OCI-LY7 (cell line): ENCODE measurements at regions not wholly inside any gene's neighbourhood (a gene's known extent, or its start where the extent isn't known, plus 50 kb on each side); places are given as distances from the start of the nearest gene placed in this dataset.

Source experiments
- CTCF ChIP-seq: fragments of 200-600 bp; sonication (generic); conservative IDR thresholded peaks from 2 replicates; pipeline ENCODE4 v1.5.1; 2014; ENCODE audit warnings: mild to moderate bottlenecking, antibody characterized with exemption, low read length, moderate library complexity, mixed read lengths
- EZH2phosphoT487 ChIP-seq: fragments of 200-600 bp; sonication (generic); IDR thresholded peaks from 2 replicates; pipeline ENCODE4 v1.6.1; 2018; ENCODE audit warnings: low read depth, borderline replicate concordance, mild to moderate bottlenecking, mixed run types, antibody characterized with exemption, low read length, moderate library complexity, mixed read lengths

GRCh38 chr3:117748131-117748530, 1038.6 kb downstream of the TUSC7 start:
- TF ChIP-seq CTCF (no peak), EZH2phosphoT487 (no peak)
